ENCODE measurements at regions not wholly inside any gene's neighbourhood (a gene's known extent, or its start where the extent isn't known, plus 50 kb on each side); places are given as distances from the start of the nearest gene placed in this dataset.

DNA sequence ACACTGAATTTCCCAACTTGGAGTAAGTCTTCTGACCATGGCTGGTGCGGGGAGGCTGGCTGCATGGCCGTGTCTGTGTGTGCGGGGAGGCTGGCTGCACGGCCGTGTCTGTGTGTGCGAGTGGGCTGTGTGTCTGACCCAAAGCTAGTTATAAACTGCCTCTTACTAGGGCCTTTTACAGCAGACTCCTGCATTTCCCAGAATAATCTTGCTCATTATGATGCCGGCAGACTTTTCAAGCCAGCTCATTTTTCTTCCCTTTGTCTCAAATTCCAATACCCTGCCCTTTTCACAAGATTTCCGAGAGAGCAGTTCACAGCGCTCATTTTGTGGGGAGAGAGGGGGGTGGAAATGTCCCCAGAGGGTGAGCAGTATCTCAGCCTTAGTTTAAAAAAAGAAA lies 470.7 kb upstream of the BRINP1 start:
- WGBS: 40% methylated on average over 9 of the region's 9 CpGs
- TF ChIP-seq CTCF (IDR thresholded peaks at IDR 0.05): no peak
- no peak for TF ChIP-seq POLR2A (IDR thresholded peaks at IDR 0.05)
- TF ChIP-seq POLR2AphosphoS5 (IDR thresholded peaks at IDR 0.05): no peak
- Histone ChIP-seq H3K36me3 (no peaks in the 10 kb centered on the region), H3K4me3 (no peak overlapping the region), H3K4me1 (replicated peaks) (no peaks in the 10 kb centered on the region), H3K9me3 (no peaks in the 10 kb centered on the region), H3K27me3 (replicated peaks; ENCODE audit: insufficient read depth) (no peaks in the 10 kb centered on the region), H3K27ac (no peak overlapping the region)
- DNase-seq (ENCODE audit: low spot score): no peak
- intact Hi-C loops (cut with DNase I): no loop called here

- 94% methylated on average over 5 of the region's 5 CpGs for WGBS
- no peak overlapping the region for H3K27ac ChIP-seq
- no peaks in the 10 kb centered on the region for H3K4me1 ChIP-seq (replicated peaks)
- no peaks in the 10 kb centered on the region for H3K9me3 ChIP-seq
- H3K27me3 ChIP-seq (replicated peaks; ENCODE audit: insufficient read depth): no peaks in the 10 kb centered on the region
- intact Hi-C loops (cut with DNase I): no loop called here
- TF ChIP-seq POLR2A (IDR thresholded peaks at IDR 0.05): no peak
- no peak for TF ChIP-seq POLR2AphosphoS5 (IDR thresholded peaks at IDR 0.05)
- no peak for TF ChIP-seq CTCF (IDR thresholded peaks at IDR 0.05)
- no peak for DNase-seq (ENCODE audit: low spot score)
- H3K4me3 ChIP-seq: no peak overlapping the region
- no peaks in the 10 kb centered on the region for H3K36me3 ChIP-seq
Measured at GRCh38 chr9:119838210-119838609, 469.0 kb upstream of the BRINP1 start.

- Histone ChIP-seq H3K27ac (no peak overlapping the region), H3K4me3 (no peak overlapping the region), H3K27me3 (replicated peaks; ENCODE audit: insufficient read depth) (no peaks in the 10 kb centered on the region), H3K9me3 (no peaks in the 10 kb centered on the region), H3K4me1 (replicated peaks) (no peaks in the 10 kb centered on the region), H3K36me3 (no peaks in the 10 kb centered on the region)
- intact Hi-C loops (cut with DNase I): no loop called here
- 87% methylated on average over 3 of the region's 3 CpGs for WGBS
- TF ChIP-seq POLR2AphosphoS5 (IDR thresholded peaks at IDR 0.05) (no peak), CTCF (IDR thresholded peaks at IDR 0.05) (no peak)
- no peak for DNase-seq (ENCODE audit: low spot score)
Measured at GRCh38 chr9:119836036-119836435, 466.8 kb upstream of the BRINP1 start.

GRCh38 chr9:119834064-119834620 lies 464.9 kb upstream of the BRINP1 start:
- DNase-seq (ENCODE audit: low spot score): peak; percentile 64
- 74% methylated on average over 6 of the region's 6 CpGs for WGBS
- Histone ChIP-seq H3K36me3 (no peaks in the 10 kb centered on the region), H3K4me3 (no peak overlapping the region), H3K27ac (no peak overlapping the region), H3K9me3 (no peaks in the 10 kb centered on the region), H3K4me1 (replicated peaks) (no peaks in the 10 kb centered on the region), H3K27me3 (replicated peaks; ENCODE audit: insufficient read depth) (no peaks in the 10 kb centered on the region)
- intact Hi-C loops (cut with DNase I): no loop called here
- TF ChIP-seq POLR2AphosphoS5 (IDR thresholded peaks at IDR 0.05): peak; percentile 79
- no peak for TF ChIP-seq POLR2A (IDR thresholded peaks at IDR 0.05)

GRCh38 chr9:119831309-119831708 lies 462.1 kb upstream of the BRINP1 start:
- Histone ChIP-seq H3K27me3 (replicated peaks; ENCODE audit: insufficient read depth) (no peaks in the 10 kb centered on the region), H3K27ac (no peak overlapping the region), H3K9me3 (no peaks in the 10 kb centered on the region), H3K4me3 (no peak overlapping the region), H3K36me3 (no peaks in the 10 kb centered on the region), H3K4me1 (replicated peaks) (no peaks in the 10 kb centered on the region)
- DNase-seq (ENCODE audit: low spot score): no peak
- TF ChIP-seq POLR2AphosphoS5 (IDR thresholded peaks at IDR 0.05) (no peak), CTCF (IDR thresholded peaks at IDR 0.05) (no peak), POLR2A (IDR thresholded peaks at IDR 0.05) (no peak)
- intact Hi-C loops (cut with DNase I): no loop called here
- WGBS: 93% methylated on average over 2 of the region's 2 CpGs
